Fibroblast of skin of right quadriceps (primary cell): ENCODE measurements at regions not wholly inside any gene's neighbourhood (a gene's known extent, or its start where the extent isn't known, plus 50 kb on each side); places are given as distances from the start of the nearest gene placed in this dataset.

Experiments
- DNase-seq: peaks from one replicate; pipeline ENCODE4 v3.0.0-alpha.2; 2013

- no peak for DNase-seq
Measured at GRCh38 chr18:78891185-78891762, 88.3 kb upstream of the SALL3 start.

GRCh38 chr18:78892177-78892576 is 87.4 kb upstream of the SALL3 start:
- DNase-seq: no peak

GRCh38 chr18:78892721-78893120 is 86.9 kb upstream of the SALL3 start:
- DNase-seq: no peak

- no peak for DNase-seq
Measured at GRCh38 chr18:78893281-78894032, 86.2 kb upstream of the SALL3 start.

- DNase-seq: no peak
Measured at GRCh38 chr18:78894033-78894305, 85.6 kb upstream of the SALL3 start.

GRCh38 chr18:78895207-78896001 is 84.2 kb upstream of the SALL3 start:
- no peak for DNase-seq

- no peak for DNase-seq
Measured at GRCh38 chr18:78896111-78896905, 83.3 kb upstream of the SALL3 start.

- DNase-seq: no peak
Measured at GRCh38 chr18:78898066-78898465, 81.6 kb upstream of the SALL3 start.

GRCh38 chr18:78898635-78899034 is 81.0 kb upstream of the SALL3 start:
- no peak for DNase-seq

GRCh38 chr18:78899241-78899640 is 80.4 kb upstream of the SALL3 start:
- no peak for DNase-seq

GRCh38 chr18:78900938-78901909 is 78.4 kb upstream of the SALL3 start:
- no peak for DNase-seq

- no peak for DNase-seq
Measured at GRCh38 chr18:78901923-78902794, 77.5 kb upstream of the SALL3 start.

- DNase-seq: no peak
Measured at GRCh38 chr18:78902795-78903435, 76.7 kb upstream of the SALL3 start.

- no peak for DNase-seq
Measured at GRCh38 chr18:78903436-78904178, 76.0 kb upstream of the SALL3 start.

GRCh38 chr18:78904179-78904531 is 75.5 kb upstream of the SALL3 start:
- DNase-seq: no peak

- no peak for DNase-seq
Measured at GRCh38 chr18:78905334-78905733, 74.3 kb upstream of the SALL3 start.

- no peak for DNase-seq
Measured at GRCh38 chr18:78906066-78906465, 73.6 kb upstream of the SALL3 start.

GRCh38 chr18:78908462-78909260 is 71.0 kb upstream of the SALL3 start:
- DNase-seq: no peak

- no peak for DNase-seq
Measured at GRCh38 chr18:78911751-78912283, 67.8 kb upstream of the SALL3 start.
